Peyer's patch (tissue), 4 donors: ENCODE measurements at regions not wholly inside any gene's neighbourhood (a gene's known extent, or its start where the extent isn't known, plus 50 kb on each side); places are given as distances from the start of the nearest gene placed in this dataset.

Source experiments
- POLR2A ChIP-seq, 2 donors: fragments of 450-650 bp; IDR thresholded peaks; one replicate each; pipeline ENCODE4 v1.5.1; 2017; ENCODE audit warnings: antibody characterized with exemption in 2 of 2, mild to moderate bottlenecking in 2 of 2, moderate library complexity in 2 of 2
- TF ChIP-seq, protein P1 (sequence below), 6 experiments: fragments of 450-650 bp in 4 of 6; fragments of 200-600 bp in 2 of 6; sonication (generic) in 1 of 6; IDR thresholded peaks; one replicate each; pipeline ENCODE4 v1.5.1; 2017 to 2019; ENCODE audit warnings: antibody characterized with exemption in 6 of 6, mild to moderate bottlenecking in 3 of 6, moderate library complexity in 1 of 6

DNA sequence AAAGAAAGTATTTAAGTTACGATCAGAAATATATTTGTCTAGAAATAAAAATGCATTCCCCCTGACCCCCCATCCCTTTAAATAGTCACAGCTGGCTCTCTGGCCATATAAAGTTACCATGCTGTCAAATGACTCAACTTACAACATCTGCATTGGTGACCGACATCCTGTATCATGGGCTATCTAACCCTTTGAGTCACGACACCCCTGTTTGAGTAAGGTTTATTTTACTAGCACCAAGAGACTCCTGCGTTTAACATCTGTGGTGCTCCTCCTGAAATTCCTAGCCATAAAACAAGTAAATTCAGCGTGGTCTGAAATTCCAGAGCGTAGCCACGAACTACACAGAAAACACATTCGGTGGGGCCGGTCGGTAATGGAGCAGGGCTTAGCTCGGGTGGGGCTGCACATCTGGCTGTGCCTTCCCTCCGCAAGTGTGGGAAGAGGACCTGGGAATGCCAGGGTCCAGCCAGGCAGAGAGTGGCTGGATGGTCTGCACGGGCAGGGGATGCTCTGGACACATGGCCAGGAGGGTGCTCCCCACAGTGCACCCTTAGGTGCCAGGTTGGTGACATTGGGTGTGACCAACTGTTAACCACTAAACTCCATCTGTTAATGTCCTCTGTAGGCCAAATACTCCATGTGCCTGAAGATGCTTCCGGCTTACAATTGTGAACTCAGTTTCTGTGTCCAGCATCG, 53.0 kb upstream of the CLDN14 start:
- TF ChIP-seq, protein P1, sequence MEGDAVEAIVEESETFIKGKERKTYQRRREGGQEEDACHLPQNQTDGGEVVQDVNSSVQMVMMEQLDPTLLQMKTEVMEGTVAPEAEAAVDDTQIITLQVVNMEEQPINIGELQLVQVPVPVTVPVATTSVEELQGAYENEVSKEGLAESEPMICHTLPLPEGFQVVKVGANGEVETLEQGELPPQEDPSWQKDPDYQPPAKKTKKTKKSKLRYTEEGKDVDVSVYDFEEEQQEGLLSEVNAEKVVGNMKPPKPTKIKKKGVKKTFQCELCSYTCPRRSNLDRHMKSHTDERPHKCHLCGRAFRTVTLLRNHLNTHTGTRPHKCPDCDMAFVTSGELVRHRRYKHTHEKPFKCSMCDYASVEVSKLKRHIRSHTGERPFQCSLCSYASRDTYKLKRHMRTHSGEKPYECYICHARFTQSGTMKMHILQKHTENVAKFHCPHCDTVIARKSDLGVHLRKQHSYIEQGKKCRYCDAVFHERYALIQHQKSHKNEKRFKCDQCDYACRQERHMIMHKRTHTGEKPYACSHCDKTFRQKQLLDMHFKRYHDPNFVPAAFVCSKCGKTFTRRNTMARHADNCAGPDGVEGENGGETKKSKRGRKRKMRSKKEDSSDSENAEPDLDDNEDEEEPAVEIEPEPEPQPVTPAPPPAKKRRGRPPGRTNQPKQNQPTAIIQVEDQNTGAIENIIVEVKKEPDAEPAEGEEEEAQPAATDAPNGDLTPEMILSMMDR (IDR thresholded peaks at IDR 0.05): no peak
- TF ChIP-seq POLR2A (IDR thresholded peaks at IDR 0.05): no peak
